ENCODE measurements at regions not wholly inside any gene's neighbourhood (a gene's known extent, or its start where the extent isn't known, plus 50 kb on each side); places are given as distances from the start of the nearest gene placed in this dataset.

DNA sequence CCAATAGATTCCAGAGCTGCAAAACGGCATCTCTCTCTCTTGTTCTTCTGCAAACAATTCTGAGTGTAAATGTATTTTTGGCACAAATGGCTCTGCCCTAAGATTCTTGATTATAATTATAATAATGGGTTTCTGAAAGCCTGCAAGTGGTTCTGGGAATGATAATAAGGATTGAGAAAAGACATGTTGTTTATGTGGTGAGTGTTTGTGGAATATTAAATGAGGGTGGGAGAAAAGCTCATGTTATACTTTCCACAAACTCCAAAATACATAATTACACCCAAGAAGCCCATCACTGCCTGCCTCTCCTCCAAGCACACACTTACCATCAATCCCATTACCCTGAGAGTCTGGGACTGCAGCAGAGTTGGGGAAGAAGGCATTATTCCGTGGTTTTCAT, 460.0 kb upstream of the BRINP1 start:
- DNase-seq (ENCODE audit: low spot score) = no peak

DNA sequence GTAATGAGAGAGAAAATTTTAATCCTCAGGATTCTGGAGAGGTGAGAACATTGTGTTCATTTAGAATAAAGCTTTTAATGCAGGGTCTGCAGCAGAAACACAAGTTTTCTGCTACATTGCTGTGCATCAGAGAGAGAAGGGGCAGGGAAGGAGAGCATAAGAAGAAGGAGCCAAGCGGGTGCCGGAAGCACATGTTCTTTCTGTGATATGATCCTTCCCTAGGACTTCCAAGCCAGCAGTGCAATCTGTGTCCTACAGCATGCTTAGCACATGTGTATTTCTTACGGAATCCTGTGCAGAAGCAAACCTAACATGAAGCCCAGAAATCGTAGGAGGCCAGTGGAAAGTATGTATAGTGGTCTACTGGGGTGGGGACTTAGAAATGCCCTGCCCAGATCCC, 458.3 kb upstream of the BRINP1 start:
- no peak for DNase-seq (ENCODE audit: low spot score)

DNA sequence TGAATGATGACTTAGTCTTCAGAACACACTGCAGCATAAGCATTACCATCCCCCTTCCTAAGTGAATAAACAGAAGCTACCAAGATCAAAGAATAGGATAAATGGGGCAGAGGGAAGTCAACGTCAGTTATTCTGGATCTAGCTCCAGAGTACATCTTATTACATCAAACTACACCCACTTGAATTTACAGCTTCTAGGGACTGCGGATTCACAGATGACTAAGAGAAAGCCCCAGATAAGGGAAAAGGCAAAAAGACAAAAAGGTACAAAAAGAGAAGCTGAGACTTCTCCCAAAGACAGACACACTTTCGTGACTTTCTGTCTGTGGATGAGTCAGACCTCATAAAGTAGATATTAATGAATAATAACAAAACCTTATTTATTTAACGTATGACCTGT, 457.9 kb upstream of the BRINP1 start:
- DNase-seq (ENCODE audit: low spot score) = no peak

DNA sequence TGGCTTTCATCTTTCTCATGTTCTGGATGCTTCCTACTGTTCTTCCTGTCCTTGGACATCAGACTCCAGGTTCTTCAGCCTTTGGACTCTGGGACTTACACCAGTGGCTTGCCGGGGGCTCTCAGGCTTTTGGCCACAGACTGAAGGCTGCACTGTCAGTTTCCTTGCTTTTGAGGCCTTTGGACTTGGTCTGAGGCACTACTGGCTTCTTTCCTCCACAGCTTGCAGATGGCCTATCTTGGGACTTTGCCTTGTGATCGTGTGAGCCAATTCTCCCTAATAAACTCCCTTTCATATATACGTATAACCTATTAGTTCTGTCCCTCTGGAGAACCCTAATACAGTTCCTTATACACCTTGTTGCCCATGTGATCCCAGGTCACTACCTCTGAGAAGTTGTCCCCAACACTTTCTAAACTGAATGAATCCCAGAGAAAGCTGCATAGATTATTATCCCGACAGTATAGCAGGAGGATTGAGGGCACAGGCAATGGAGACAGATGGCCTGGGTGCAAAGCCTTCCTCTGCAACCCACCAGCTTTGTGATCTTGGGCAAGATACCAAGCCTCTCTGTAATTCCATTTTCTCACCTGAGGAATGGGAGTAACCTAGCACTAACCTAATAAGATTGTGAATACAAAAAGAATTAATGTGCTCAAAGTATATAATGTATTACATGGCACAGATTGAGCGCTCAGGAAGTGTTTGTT, 449.6 kb upstream of the BRINP1 start:
- no peak for DNase-seq (ENCODE audit: low spot score)

DNA sequence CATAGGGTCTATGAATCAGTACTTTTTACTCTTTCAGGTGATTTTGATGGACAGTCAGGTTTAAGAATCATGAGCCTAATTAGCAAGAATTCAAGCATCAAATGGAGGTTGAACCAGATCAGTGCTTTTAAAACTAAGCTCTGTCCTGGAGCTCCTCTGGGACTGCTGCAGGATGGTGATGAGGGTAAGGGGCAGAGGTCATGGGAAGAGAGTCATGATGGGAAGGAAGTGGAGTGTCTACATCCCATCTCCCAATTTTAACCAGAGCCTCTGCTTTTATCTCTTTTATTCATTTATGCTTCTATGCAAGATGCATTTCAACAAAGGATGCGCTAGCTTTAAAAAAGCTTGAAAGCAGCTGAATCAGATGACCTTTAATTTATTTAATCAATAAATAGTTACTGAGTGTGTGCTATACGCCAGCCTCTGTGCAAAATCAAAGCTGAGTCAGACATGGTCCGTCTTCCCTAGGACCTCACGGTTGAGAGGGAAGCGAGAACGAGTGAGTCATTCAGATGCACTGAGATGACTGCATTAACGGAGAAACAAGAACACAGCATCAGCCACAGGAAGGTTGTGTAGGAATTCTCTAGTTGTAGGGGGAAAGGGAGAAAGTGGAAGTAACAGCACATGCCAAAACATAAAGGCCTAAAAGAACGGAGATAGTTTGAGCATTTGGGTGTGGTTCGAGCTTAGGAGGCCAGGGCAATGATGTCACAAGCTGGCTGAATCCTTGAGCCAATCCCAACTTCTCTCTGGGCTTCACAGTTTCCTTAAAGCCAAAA, 441.6 kb upstream of the BRINP1 start:
- DNase-seq (ENCODE audit: low spot score) = peak; percentile 14

DNA sequence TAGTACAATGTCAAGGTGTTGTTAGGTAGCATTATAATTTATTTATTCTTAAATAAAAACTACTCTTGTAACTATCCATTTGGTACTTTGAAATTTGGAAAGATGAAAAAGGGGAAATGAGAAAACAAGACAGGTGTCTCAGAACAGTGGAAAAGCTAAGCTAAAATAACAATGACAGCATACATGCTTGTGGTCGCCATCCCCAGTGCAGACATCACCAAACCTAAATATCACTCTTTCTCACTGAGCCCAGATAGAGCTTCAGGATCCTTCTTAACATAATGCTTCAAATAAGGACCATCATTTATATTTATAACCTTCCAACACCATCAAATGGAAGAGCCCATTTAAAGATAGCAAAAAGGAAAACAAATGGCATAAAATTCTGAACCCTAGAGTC, 434.4 kb upstream of the BRINP1 start:
- no peak for DNase-seq (ENCODE audit: low spot score)

DNA sequence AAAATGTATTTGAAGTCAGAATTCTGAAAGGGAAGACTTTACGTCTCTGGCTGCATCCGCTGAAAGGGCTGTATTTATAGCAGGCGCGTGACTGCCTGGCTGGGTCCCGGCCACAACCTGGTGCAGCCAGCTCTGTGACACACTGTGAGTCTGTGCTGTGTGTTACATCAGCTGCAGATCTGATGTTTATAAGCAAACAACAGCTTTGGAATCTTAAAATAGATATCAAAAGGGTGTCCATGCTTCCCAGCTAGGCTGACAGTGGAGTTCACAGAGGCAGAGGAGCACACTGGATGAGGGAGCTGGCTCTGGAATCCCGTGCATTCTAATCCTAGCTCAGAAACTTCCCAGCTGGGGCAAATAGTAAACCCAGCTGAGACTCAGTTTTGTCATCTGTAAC, 433.4 kb upstream of the BRINP1 start:
- peak; percentile 13 for DNase-seq (ENCODE audit: low spot score)

DNA sequence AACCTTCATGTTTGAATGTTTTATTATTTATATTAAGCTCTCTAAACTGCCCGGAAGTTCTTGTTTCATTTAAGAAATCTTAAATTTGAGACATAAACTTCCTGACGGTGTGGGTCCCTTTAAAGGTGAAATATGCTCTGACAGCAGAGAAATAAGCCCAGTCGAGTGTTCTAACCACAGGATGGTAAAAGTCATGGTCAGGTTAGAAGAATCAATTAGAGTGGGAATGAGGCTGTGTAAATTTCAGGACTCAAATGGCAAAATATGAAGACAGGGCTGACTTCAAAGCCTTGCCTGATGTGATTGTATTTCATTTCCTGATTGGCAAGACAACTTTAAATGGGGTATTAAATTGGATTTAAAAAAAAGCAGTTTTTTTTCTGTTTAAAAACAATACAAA, 432.9 kb upstream of the BRINP1 start:
- no peak for DNase-seq (ENCODE audit: low spot score)

DNA sequence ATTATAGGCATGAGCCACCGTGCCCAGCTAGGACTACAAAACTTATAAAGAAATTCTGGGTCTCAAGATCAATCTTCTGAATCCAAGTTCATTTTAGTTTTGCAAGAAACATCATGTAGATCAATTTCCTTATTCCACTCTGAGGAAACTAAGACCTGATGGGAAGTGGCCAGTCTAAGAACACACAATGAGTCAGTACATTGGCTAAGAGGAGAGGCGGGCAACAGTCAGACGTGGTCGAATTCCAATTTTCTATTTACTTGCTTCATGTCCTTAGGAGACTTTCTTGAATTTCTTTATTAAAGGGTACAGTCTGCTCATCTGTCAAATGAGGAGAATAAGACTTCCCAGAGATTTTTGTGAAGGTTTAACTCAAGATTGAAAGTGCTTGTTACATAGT, 432.1 kb upstream of the BRINP1 start:
- no peak for DNase-seq (ENCODE audit: low spot score)

DNA sequence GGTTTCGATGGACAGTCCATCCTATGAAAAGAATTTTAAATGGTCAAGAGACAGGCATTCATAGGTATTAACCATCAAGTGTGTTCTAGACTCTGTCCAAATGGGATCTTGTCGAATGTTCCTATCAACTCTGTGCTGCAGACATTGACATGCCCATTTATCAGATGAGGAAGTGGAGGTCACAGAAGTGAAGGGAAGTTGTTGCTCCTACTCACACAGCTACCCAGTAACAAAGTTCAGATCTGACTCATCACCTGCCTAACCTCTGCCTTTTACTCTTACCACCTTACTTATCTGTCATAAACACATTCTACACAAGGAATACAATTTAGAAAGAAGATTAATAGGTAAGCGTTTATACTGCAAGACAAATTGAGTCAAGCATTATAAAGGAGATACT, 426.2 kb upstream of the BRINP1 start:
- DNase-seq (ENCODE audit: low spot score) = no peak

DNA sequence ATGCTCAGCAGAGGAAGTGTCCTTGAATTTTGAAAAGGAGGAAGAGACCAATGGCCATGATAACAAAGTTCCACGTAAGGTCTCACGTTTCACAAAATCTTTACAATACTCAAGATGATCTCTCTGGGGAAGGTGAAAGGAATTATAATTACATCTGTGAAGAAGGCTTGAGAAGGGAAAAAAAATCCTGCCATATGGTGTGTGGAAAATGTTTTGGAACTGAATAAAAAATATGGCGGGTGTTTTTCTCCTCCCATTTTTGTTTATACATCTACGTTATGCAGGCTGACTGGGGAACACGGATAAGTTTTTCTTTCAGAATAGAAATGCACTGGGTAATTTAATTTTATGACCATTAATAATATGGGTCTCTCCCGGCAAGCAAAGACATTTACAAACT, 425.6 kb upstream of the BRINP1 start:
- DNase-seq (ENCODE audit: low spot score) = no peak

DNA sequence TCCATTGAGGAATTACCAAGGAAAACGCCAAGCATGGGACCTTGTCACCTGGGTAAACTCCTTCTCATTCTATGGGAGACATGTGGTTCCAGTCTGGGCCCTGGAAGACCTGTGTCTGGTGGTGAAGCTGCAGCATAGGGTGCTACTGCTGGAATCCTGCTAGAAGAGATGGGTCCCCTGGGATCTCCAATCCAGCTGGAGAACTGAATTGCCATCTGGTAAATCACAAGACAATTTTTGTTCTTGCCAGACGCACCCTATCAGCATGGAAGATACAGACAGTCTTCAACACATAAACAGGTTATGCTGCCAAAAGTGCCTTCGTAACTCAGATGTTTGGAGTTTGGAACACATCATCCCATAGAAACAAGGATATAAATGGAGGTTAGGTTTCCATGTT, 424.0 kb upstream of the BRINP1 start:
- no peak for DNase-seq (ENCODE audit: low spot score)

DNA sequence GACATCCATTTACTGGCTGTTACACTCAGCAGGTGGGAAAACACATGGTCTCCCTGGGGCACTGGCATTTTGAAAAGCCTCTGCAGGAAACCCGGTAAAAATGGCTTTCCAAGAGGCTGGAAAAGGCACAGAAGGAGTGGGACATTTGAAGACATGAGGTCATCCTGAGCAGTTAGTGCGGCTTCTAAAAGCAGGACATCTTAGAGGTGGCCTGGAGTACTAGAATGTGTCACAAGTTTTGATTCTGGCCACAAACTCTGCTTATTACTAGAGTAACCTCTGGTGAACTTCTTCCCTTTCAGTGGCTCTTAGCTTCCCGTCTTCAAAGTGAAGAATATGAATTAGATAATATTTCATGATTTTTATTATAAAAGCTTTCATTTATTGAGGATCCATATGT, 423.0 kb upstream of the BRINP1 start:
- DNase-seq (ENCODE audit: low spot score) = no peak

DNA sequence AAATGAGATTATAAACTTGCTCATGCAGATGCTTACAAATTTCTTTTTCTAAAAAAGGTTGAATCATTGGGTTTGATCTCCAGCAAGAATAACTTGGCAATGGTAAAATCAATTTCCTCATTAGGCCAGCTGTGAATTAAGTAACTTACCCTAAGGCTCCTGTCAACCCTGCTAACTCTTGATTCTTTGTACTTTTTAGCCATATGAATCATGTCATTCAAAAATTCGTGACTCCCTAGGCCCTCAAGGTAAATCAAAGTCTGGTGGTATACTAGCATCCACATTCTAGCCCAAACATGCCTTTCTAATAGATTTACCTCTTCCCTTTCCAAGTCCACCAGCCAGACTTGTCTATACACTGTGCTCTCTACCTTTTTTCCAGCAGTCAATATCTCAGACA, 420.8 kb upstream of the BRINP1 start:
- no peak for DNase-seq (ENCODE audit: low spot score)

DNA sequence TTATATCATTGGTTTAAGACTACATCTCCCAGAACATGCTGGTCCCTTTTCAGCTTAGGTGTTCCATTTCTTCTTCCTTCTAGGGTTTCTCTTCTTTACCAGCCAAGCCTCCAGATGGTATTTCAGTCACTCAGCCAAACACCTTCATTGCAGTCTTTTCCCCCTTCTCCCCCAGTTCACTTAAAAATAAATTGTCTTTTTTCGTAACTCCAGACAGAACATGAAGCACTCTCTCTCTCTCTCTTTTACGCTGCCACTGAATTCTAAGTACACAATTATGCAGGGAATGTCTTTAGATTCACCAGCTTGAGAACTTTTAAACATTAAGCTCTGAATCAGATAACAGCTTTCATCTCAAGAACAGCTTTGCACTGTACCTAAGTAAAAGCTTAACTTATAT, 419.7 kb upstream of the BRINP1 start:
- DNase-seq (ENCODE audit: low spot score) = no peak

DNA sequence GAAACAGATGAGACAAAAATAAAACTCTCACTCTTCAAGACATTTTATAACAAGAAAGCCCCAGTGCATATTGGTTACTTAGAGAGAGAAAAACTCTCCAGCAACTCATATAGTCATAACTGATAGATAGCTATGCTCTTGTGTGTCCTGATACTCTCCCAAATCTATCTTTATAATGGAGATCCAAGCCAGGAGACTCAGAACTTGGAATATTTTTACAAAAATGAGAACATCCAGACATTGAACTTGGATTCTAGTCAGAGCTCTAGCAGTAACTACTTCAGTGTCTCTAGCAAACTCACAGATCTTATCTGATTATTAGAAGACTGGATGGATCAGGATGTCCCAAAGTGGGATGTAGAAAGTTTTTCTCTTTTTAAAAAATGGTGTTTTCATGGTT, 412.7 kb upstream of the BRINP1 start:
- no peak for DNase-seq (ENCODE audit: low spot score)

DNA sequence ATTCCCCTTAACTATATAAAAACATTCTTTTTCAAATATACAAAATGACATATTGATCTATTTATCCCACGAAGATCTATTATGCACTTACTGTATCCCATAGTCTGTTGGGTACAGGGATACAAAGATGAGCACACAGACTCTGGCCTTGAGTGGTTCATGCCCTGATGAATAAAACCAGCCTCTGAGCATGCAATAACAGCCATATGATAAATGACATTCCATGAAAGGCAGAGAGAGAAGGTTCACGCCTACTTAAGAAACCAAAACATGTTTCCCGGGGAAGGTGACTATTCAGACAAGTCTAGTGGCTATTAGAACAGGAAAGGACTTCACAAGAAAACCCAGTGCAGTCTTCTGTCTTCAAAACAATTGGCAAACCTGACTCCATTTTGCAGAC, 406.2 kb upstream of the BRINP1 start:
- no peak for DNase-seq (ENCODE audit: low spot score)

DNA sequence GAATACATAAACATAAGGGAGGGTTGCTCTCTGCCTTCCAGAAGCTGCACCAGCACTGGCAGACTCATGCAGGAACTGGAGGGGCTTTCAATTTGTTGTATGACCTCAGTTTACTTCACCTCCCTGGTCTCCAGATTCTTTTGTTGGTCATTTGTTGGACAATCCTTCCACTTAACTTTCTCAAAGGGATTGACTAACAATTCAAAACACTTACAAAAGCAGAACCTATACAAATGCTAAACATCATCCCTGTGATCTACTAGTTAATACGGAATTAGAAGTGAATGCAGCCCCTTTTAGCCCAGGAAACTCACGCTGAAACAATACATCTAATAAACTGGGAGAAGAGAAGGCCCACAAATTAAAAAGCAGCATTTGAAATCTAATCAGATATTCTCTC, 404.6 kb upstream of the BRINP1 start:
- DNase-seq (ENCODE audit: low spot score) = no peak

DNA sequence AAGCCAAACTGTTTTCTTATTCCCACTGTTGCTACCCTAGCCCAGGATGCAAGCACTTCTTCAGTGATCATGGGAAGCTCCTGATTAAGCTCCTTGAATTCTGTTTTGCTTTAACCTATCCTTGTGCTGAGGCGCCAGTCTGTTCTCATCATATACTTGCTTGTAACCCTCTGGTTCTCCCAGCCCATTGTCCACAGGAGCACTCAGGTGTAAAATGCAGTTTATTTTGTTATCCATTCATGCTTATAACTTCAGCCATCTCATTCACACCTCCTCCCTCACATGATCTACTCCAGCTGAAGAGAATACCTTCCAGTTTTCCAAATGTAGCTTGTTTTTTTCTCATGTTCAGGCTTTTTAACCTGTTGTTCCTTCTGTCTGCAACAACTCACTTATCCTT, 402.1 kb upstream of the BRINP1 start:
- DNase-seq (ENCODE audit: low spot score) = no peak

DNA sequence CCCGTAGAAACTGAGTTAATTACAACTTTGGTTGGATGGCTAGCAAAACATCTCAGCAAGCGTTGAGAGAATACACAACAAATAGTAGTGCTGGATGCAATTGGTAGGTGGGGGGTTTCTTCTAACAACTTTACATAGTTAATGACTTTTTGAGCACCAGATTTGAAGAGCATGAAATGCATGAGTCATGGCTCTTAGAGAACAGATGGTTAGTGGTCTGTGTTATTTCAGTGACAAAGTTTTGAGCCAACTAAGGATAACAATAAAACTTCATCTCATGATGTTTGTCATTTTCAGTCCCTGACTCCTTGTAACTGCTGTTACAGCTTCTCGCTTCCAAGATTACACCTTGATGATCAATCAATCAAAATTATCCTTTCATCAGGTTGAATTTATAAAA, 399.0 kb upstream of the BRINP1 start:
- DNase-seq (ENCODE audit: low spot score) = no peak

DNA sequence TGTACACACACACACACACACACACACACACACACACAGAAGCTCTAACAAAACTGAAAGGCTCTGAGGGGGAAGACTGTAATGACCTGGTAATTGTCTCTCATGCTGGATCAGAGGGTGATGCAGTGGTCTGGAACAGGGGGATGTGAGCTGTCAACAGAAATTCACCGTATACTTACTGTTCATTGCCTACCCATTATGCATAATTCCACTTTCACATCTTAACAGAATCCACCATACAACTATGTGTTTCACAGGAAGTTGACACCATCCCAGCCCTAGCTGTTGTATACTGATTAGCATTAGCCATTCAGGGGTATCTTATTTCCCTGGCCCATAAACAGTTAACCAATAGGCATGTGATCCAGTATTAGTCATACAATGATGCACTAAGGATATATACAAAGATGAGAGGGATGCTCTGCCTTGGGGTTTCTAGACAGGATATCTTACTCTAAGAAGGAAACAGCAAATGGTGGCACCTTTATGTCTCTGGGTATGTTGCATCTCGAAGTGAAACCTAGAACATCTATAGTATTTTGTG, 396.5 kb upstream of the BRINP1 start:
- no peak for DNase-seq (ENCODE audit: low spot score)

DNA sequence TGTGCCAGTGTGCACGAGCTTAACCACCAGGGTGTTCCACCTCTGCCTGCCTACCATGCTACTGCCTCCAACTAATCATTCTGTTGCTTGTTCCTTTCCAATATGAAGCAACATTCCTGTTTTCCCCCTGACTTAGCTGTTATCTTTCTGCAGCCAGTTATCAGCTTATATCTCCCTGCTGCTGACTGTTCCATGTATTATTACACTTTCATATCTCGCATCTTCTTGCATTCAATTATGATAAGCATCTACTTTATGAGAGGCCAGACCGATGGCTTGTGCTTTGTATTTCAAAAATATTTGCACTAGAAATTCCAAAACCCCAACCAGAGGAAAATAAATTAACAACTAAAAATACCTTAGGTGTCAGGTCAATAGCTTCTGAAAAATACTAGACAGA, 394.0 kb upstream of the BRINP1 start:
- no peak for DNase-seq (ENCODE audit: low spot score)

DNA sequence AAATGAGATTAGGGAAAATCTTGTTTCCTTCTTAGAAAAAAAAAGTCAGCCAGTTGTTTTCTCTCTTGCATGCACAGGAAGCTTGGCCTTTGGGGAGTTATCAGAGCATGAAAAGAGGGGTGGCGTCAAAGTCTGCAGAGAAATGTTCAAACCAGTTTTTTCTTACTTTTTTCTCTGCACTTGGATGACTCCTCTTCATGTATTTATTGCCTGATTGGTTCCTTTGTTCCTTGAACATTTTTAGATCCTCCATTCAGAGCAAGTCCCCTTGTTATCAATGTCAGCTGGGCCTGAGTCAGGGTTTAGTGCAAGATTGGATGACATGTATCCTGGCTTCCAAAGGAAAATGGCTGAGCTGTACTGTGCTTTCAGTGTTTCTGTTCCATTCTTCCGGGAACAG, 392.6 kb upstream of the BRINP1 start:
- no peak for DNase-seq (ENCODE audit: low spot score)

DNA sequence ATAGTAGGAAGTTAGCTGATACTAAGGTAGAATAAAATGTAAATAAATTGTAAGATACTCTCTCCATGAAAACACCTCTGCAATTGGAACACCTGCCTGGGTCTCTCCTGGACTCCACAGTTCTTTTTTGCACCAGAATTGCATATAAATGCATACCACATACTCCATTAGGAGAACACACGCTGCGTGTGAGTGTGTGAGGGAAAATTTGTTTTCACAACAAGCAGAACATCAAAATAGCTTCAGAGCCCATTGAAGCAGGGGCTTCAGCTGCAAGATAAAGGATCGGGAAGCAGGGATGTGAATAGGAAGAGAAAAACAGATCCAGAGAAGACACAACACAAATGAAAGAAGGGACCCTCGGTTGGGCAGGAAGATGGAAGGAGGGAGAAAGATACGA, 389.8 kb upstream of the BRINP1 start:
- DNase-seq (ENCODE audit: low spot score) = no peak
